HG03103 (cell line): ENCODE measurements at regions not wholly inside any gene's neighbourhood (a gene's known extent, or its start where the extent isn't known, plus 50 kb on each side); places are given as distances from the start of the nearest gene placed in this dataset.
"Not testable (repeated sequence)": the region's sequence is repeated elsewhere in the genome, so short reads cannot be mapped to it uniquely, and the experiment has no call there.

Experiments
- ATAC-seq: cut with Tn5 transposase; IDR thresholded peaks from one replicate; pipeline ENCODE4 v1.9.1; 2021; ENCODE audit warnings: low read depth; ENCODE audit not compliant: unreplicated experiment

DNA sequence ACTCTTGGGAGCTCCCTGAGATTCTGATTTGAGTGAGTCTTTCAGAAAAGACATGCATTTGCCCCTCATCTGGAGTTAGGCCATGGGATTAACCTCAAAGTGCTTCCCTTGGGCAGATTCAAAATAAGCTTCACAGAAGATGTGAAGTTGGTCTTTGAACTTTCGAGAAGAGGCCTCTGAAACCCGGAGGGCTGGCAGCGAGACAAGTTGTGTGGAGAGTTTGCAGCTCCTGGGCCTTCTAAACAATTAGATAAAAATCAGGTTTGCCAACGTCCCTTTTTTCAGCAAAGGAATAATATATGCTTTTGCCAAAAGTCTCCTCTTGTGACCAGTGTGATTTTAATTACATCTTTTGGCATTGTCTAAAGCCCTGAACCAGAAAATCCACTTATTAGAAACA is 489.7 kb downstream of the SOX11 start:
- no peak for ATAC-seq

DNA sequence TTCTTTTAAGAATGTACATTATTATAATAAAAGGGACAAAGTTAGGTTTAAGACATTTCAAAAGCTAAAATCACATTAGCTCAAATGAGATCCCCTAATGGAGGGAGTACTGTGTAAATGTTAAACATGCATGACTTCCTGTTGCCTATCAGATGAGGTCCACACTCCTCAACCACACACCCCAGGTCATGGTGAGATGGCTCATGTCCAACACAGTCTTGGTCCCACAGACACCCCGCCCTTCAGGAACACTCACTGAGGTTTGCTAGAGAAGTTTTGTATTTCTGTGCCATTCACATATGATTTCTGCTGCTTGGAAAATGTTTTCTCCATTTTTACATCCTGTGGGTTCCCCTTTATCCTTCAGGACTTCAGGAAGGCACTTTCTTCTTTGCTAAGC is 491.0 kb downstream of the SOX11 start:
- ATAC-seq = no peak

DNA sequence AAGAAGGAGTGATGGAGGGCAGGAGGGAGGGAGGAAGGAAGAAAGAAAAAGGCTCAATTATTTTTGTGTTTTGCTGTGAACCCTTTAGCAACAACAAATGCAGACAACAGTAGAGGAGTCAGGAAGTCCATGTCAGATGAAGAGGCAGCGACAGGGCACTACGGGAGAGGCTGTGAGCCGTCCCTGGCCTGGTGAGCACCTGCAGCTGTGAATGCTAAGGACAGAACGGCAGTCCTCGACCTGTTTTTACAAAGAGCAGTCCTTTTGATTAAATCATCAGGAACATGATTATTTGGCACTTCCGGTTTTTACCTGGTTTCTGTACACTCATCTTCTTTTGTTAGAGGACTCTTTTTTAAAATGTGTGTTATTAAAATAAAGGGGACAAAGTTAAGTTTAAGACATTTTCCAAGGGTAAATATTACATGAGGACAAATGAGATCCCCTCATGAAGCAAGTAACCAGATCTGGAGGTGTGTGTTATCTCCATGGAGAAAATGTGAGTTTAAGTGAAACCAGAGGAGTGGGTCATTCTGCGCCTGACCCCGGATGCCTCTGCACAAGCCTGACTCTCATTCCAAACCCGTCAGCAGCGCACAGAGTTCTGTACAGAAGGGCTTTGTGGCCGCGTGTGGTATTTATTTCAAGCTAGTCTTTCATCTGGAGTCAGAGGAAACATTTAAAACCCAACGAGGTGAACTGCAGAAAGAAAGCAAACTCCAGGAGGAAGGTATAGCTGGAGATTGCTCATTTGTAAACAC is 492.5 kb downstream of the SOX11 start:
- no peak for ATAC-seq

DNA sequence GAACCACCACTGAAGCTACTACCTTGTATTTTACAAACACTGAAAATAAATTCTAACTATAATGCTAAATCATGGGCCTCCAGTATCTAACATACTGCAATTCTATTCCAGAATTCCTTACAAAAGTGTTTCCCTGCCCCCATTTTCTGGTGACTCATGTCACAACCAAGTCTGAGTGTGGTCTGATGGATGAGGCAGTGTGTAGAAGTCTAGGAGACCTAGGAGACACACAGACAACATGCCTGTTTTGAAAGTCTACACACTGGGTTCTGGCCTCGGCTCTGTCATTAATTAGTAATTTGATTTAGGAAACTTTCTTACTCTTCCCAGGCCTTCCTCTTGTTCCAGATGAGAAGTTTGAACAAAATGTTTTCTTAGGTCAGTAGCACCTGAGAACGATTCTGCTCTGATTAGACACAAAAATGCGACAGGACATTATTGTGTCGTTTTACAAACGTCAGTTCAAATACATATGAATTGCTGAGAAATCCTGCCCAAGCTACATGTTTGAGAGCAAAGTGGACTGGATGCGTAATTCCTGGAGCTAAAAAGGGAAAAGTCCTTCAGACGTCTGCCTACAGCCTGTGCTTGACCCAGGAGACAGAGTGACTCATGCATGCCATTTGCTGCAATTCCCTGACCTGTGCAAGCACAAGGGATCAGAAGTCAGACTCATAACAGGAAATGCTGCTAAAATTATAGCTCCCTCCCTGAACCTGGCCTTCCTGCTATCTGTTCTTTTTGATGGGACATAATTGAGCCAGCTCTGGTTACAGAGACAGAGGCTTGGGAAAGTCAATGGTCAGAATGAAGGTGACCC is 494.4 kb downstream of the SOX11 start:
- ATAC-seq = no peak

DNA sequence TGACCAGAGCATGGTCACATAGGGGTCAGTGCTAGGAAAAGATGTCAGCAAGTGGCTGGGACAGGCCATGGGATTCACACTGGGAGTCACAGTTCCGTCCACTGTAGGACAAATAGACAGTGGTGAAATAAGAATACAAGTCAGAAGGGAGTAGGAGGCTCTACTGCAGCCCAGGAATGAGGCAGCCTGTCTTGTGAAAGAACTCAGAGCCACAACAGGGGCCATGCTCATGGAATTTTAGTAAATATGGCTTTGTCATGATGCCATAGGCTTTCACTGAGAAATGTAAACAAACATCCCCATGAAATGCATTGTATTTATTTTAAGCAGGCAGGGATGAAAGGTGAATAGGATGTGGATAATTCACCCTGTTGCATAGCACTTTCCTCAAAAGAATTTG is 504.3 kb downstream of the SOX11 start:
- ATAC-seq = no peak

DNA sequence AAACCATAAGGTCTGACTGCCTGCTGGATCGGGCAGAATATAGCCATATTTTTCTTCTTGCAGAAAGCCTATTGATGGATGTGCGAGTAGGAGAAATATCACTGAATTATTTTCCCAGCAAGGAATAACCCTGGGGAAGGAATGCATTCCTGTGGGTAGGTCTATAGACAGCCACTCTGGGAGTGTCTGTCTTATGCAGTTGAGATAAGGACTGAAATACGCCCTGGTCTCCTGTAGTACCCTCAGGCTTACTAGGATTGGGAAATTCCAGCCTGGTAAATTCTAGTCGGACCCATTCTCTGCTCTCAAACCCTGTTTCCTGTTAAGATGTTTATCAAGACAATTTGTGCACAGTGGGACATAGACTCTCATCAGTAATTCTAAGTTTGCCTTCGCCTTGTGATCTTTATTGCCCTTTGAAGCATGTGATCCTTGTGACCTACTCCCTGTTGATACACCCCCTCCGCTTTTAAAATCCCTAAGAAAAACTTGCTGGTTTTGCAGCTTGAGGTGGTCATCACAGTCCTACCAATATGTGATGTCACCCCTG is 506.3 kb downstream of the SOX11 start:
- not testable (repeated sequence) for ATAC-seq

DNA sequence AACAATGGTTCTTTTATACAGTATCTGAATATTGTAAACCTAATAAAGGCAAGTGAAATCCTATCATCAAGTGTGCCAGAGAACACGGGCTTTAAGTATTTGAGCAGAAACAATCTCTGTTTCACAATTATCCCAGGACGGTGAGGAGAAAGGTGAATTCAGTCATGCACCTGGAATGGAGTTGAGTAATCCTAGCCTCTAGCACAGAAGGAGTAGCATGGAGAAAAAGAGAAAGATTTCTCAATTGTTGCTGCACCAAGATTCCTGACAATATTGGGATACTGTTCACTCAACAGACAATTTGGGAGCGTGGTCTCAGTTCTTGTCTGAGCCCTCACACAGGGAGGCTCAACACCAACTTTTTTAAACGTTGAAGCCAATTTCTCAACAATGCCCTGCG is 510.6 kb downstream of the SOX11 start:
- no peak for ATAC-seq

DNA sequence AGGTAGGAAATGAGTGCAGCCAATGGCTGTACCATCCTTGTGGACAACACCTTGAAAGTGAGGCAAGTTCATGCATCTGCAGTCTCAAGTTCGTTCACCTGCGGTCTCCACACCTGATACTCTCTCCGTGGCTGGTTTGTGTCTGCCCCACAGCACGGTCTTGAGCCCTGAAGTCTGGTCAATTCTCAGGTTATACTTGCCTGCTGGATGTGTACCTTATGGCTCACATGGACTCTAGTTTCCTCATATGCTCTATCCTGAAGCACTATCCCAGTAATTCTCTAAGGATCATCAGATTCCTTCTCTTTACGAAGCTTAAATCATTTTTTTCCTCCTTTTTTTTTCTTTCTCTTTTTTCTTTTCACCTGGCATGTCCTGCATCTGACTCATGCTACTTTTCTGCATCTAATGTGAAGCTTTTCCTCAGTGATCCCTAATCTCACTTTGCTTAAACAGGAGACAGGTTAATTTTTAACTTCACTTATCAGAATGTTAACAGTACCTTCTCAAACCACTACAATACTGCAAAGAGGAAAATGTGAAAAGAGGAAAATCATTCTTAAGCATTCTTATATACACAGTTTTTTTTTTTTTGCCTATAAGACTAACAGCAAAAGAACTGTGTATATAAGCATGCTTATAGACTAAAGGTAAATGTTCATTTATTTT is 511.2 kb downstream of the SOX11 start:
- no peak for ATAC-seq

DNA sequence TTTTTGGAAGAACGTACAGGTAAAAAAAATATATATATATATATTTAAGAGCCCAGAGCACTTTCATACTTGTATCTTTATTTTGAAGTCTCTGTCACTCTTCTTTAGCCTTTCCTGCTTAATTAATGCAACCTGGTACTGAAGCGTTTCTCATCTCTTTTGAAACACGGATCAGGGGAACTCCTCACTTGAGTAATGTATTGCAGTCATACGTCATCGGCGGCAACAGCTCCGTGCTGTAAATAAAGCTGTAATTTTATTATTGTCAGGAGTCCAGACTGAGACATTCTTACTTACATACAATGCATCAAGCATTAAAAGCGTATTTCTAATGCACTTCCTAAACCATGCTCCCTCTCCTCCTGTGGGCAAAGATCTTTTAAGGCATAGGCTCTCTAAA is 514.7 kb downstream of the SOX11 start:
- no peak for ATAC-seq

DNA sequence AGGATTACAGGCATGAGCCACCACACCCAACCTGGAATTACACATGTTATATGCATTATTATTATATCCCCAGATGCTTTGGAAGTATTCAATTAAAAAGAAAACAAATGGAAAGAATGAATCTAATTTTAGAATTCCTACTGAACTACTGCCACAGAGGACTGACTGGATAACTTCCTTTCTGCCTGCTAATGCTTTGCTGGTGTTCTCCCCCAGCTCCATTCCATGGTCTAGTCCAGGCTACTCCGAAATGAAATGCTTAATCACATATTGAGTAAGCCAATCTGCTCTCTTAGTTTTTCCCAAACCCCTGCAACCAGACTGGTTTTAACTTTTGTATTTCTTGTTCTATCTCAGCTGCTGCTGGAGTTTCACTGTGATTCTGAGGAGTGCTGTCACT is 519.1 kb downstream of the SOX11 start:
- ATAC-seq = no peak

DNA sequence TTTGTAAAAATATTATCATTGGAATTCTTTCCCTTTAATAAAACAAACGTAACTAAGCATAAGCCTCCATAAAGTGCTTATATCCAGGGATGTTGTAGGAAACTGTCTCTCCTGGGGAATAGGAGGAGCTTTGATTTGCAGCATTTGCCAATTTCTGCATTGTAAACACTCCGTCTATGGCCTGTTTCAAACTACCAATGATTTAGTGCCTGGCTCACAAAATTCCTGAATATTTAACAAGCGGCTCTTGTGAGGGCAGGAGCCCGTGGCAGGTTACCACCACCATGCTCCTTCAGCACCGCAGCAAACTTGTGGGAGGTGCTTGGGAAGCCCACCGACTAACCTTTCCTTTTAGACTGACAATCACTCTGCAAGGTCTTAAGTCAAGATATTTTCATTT is 520.3 kb downstream of the SOX11 start:
- no peak for ATAC-seq

DNA sequence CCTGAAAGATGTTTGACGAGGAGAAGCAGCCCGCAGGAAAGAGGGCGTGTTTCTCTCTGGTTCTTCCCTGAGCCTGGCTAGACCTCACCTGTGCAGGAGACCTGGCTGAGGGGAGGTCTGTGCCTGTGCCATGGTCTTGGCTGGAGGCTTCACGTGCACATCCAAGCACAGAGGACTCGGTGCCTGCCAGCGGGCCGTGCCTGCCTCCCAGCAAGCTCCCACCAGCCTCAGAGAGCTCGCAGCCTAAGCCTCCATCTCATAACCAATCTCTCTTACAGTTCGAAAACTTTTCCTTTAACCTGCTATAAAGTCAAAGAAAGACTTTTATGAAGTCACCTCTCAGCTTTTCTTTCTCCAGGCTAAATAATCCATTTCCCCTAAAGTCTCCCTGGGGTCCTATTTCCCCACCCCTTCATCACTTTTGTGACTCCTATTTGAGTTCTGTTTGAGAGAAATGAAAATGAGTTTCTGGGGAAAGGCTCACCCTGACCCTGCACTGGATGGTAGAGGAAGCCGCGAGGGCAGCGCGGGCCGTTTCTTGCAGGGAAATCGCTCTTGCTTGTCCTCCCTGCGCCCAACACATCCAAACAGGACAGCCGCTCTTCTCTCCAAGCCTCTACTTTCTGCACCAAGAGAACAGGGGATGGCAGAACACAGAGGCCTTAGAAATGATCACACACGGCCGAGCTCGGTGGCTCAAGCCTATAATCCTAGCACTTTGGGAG is 521.0 kb downstream of the SOX11 start:
- ATAC-seq = no peak

DNA sequence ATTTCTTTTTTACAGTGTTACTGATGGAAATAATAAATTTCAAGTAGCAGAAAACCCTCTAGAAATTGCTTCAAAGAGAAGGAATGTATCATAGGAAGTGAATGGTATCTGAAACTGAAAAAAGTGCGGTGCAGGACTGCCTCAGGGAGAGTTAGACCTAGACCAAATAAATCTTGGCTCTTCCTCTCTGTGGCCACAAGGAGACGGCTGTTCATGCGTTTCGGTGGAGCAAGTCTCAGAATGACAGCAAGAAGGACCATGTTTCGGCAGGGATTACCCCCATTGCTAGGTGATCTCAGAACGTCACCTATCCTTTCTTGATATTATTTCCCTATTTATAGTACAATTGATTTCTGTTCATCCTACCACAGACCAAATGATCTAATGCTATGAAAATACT is 522.3 kb downstream of the SOX11 start:
- peak; percentile 57 for ATAC-seq

DNA sequence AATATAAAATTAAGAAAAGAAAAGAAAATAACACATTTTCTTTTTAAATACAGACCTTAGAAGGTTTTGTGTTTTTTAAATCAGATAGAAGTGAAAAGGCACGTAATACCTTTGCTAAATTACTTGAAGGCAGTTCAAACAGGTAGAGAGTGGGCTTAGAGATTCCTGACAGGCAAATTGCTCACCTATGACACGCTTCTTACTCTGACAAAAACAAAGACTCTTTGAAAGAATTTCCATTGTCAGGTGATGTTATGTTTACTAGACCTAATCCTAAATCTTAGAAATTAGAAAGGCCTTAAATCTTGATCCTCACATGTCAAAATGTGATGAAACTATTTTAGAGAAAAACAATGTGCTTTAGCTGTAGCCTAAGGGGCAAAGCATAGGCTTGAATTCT is 522.9 kb downstream of the SOX11 start:
- ATAC-seq = no peak

DNA sequence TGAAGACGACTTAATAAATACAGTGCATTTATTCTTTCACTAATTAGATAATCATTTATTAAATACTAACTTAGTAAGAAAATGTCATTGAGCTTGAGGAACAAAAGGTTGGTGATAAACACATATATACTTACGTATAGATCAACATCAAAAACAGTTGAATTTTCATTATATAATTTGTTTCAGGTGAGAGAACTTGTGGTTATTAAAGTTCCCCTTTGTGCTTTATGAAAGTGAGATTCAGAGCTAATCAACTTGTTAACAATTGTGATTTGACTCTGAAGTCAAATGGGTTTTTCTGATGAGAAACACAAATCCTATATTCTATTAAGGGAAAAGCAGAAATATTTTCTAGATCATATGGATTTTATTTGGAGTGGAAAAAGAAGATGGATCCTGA is 524.0 kb downstream of the SOX11 start:
- no peak for ATAC-seq

DNA sequence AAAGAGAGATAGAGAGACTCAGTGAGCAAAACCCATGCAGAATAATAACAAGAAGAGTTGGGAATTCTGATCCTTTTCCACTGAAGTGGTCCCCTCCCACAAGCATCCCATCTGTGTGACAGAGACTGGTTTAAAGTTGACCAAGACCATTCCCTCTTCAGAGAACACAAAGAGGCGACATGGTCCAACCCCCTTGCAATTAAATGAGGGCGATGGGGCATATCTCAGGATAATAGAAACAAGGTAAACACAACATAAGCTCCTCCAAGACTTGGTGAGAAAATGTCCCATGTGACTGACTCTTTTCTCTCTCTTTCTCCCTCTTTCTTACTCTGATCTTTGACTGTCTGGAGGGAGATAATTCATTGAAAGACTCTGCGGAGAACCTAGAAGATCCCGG is 526.7 kb downstream of the SOX11 start:
- no peak for ATAC-seq

DNA sequence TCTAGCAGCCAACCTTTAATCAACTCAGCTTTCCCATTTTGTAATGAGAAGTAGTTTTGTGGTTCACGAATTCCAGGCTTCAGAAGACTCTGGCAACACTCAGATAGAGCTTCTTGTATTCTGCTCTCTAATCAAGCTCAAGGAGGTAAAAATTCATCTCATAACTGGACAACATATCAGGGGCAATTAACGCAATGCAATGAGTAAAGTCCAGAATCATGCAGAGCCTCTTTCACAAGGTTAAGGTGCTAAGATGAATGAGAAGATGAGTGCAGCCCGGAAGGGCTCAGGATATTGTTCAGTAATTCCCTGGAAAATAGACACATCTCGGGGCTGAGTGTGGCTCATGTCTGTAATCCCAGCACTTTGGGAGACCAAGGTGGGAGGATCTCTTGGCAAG is 527.7 kb downstream of the SOX11 start:
- ATAC-seq = no peak

DNA sequence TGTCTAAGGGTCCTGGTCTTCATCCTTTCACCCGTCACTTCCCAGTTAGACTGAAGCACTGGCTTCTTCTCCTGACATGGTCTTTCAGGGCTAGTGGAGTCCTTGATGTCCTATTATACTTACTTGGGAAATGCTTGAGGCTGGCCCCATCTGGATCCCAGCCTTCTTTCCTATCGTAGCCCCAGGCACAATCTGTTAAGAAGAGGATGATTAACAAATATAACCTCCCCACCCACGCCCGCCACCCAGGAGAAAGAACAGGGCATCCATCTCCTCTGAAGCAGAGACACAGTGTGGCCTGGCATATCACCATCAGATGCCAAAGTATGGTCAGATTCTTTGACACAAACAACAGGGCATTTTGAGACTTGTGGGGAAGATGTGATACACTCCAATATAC is 530.1 kb downstream of the SOX11 start:
- ATAC-seq = no peak

DNA sequence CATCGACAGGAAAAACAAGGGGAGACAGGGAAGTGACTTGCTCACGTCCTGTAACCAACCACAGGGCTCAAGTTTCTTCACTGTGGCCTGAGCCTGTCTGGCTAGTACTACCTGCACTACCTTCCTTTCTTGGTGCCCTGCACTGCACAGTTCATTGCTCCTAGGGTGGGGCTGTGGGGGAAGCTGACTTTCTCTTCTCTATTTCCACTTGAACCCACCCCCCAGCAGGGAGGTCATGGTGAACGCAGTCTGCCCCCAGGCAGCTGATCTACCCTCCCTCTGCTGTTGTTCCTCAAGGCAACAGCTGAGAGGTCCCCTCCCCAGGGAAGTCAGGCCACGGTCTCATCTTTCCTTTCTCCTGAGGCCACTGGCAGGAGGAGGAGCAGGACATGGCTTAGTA is 532.1 kb downstream of the SOX11 start:
- peak; percentile 83 for ATAC-seq

DNA sequence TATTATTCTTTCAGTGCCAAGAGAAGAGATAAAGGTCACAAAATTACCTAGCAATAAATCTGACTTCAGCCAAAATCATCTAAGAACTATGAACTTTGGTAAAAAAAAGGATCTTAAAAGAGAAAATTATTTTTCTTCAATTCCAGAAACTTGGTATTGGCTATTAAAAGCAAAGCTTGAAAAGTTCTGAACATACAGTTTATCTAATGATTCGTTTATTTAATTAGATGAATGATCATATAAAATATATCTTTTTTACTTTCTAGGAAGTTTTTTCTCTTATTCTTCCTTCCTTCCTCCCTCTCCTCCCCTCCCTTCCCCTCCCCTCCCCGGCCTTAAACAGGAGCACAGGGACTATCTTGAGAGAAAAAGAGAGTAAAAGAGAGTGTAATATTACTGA is 536.1 kb downstream of the SOX11 start:
- ATAC-seq = no peak

DNA sequence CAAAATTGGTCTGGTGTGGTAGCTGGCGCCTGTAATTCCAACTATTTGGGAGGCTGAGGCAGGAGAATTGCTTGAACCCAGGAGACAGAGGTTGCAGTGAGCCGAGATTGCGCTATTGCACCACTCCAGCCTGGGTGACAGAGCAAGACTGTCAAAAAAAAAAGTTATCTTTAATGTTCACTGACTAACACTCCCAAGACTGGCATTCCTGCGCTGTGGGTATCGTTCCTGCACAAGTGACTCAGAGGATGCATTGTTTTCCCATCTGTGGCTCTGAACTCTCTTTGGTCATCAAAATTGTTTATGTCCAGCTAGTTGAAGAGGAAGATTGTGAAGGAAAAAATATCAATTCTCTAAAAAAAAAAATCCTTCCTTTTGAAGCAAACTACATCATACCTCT is 539.0 kb downstream of the SOX11 start:
- no peak for ATAC-seq
